ENCODE measurements at regions not wholly inside any gene's neighbourhood (a gene's known extent, or its start where the extent isn't known, plus 50 kb on each side); places are given as distances from the start of the nearest gene placed in this dataset.

GRCh38 chr18:10376731-10377130, 77.7 kb upstream of the APCDD1 start:
- TF ChIP-seq CTCF (tag by site-specific recombination; IDR thresholded peaks at IDR 0.05) (no peak), ZFP3 (tag by site-specific recombination; IDR thresholded peaks at IDR 0.05; ENCODE audit: low read depth) (no peak), HIC1 (tag by site-specific recombination; IDR thresholded peaks at IDR 0.05) (no peak), ZBTB44 (tag by site-specific recombination; IDR thresholded peaks at IDR 0.05) (no peak), TRIM28 (IDR thresholded peaks at IDR 0.05; ENCODE audit: borderline replicate concordance, low read length) (no peak), KLF10 (tag by site-specific recombination; IDR thresholded peaks at IDR 0.05) (no peak), ZNF335 (tag by site-specific recombination; conservative IDR thresholded peaks at IDR 0.05) (no peak), ZNF639 (tag by site-specific recombination; IDR thresholded peaks at IDR 0.05) (no peak), ZNF580 (tag by site-specific recombination; IDR thresholded peaks at IDR 0.05) (no peak)
